IMR-90 (cell line): ENCODE measurements at regions not wholly inside any gene's neighbourhood (a gene's known extent, or its start where the extent isn't known, plus 50 kb on each side); places are given as distances from the start of the nearest gene placed in this dataset.

Source experiments
- ATAC-seq: fragments of 200-7000 bp; cut with Tn5 transposase; 2 replicates; pipeline ENCODE4 v1.9.1; 2020; ENCODE audit warnings: low read depth, mild to moderate bottlenecking, moderate library complexity
- BruUV-seq: library from RNA; stranded (reverse); fragments of 400-500 nt; replicated peaks from 2 replicates; lab custom pipeline; 2021; lab: Mats Ljungman, UMichigan
- CTCF ChIA-PET: fragments of 300-600 bp; formaldehyde crosslinking; extraction: SDS; loops from one replicate; lab custom pipeline; 2021; ENCODE audit warnings: antibody characterized with exemption; lab: Yijun Ruan, JAX
- POLR2A ChIA-PET: fragments of 300-600 bp; sonication (Branson Sonifier 250); formaldehyde crosslinking; loops from one replicate; lab custom pipeline; 2022; ENCODE audit warnings: antibody characterized with exemption; ENCODE audit not compliant: unreplicated experiment; lab: Charles Lee
- DNase-seq: peaks from one replicate; pipeline ENCODE4 v3.0.0; 2013
- H2AFZ ChIP-seq: replicated peaks from 2 replicates; pipeline ENCODE3; 2013; ENCODE audit warnings: low read length, mild to moderate bottlenecking; ENCODE audit not compliant: poor library complexity
- H2AK5ac ChIP-seq: 2 replicates; pipeline ENCODE4 v1.6.1; 2013; ENCODE audit warnings: low read depth, low read length, inconsistent platforms
- H2AK9ac ChIP-seq: replicated peaks from 2 replicates; pipeline ENCODE3; 2013; ENCODE audit warnings: mild to moderate bottlenecking, low read depth, low read length, moderate library complexity; ENCODE audit not compliant: poor library complexity
- H2BK120ac ChIP-seq: 2 replicates; pipeline ENCODE4 v1.6.1; 2013; ENCODE audit warnings: low read depth, low read length, inconsistent platforms
- H2BK15ac ChIP-seq: 3 replicates; pipeline ENCODE4 v1.6.1; 2013; ENCODE audit warnings: low read depth, low read length, inconsistent platforms
- H2BK20ac ChIP-seq: 2 replicates; pipeline ENCODE4 v1.6.1; 2013; ENCODE audit warnings: low read depth, mild to moderate bottlenecking, inconsistent platforms, low read length, moderate library complexity
- H2BK5ac ChIP-seq: 2 replicates; pipeline ENCODE4 v1.6.1; 2013; ENCODE audit warnings: mild to moderate bottlenecking, low read depth, low read length, inconsistent platforms; ENCODE audit not compliant: poor library complexity, severe bottlenecking
- H3K14ac ChIP-seq: replicated peaks from 2 replicates; pipeline ENCODE4 v1.6.1; 2013; ENCODE audit warnings: low read depth, low read length, inconsistent platforms
- H3K18ac ChIP-seq: 2 replicates; pipeline ENCODE4 v1.6.1; 2013; ENCODE audit warnings: low read depth, low read length, control low read depth
- H3K23ac ChIP-seq: 2 replicates; pipeline ENCODE4 v1.6.1; 2013; ENCODE audit warnings: low read depth, low read length, inconsistent platforms
- H3K27ac ChIP-seq: 2 replicates; pipeline ENCODE4 v1.5.1; 2013; ENCODE audit warnings: mild to moderate bottlenecking, control low read depth, low read length; ENCODE audit not compliant: insufficient read depth
- H3K27me3 ChIP-seq: 2 replicates; pipeline ENCODE4 v1.6.1; 2013; ENCODE audit warnings: low read length; ENCODE audit not compliant: control insufficient read depth, insufficient read depth
- H3K36me3 ChIP-seq: 2 replicates; pipeline ENCODE4 v1.6.1; 2013; ENCODE audit warnings: low read length, mixed read lengths; ENCODE audit not compliant: control insufficient read depth, insufficient read depth
- H3K4ac ChIP-seq: 2 replicates; pipeline ENCODE4 v1.6.1; 2013; ENCODE audit warnings: low read depth, low read length, inconsistent platforms
- H3K4me1 ChIP-seq: 2 replicates; pipeline ENCODE4 v1.6.1; 2013; ENCODE audit warnings: low read length, mixed read lengths; ENCODE audit not compliant: control insufficient read depth, insufficient read depth
- H3K4me2 ChIP-seq: 2 replicates; pipeline ENCODE4 v1.6.1; 2013; ENCODE audit warnings: low read depth, mild to moderate bottlenecking, control low read depth, low read length, moderate library complexity
- H3K4me3 ChIP-seq: 2 replicates; pipeline ENCODE4 v1.5.1; 2013; ENCODE audit warnings: low read depth, mild to moderate bottlenecking, control low read depth, low read length, moderate library complexity; ENCODE audit not compliant: insufficient read depth
- H3K56ac ChIP-seq: 2 replicates; pipeline ENCODE4 v1.6.1; 2013; ENCODE audit warnings: low read length, inconsistent platforms; ENCODE audit not compliant: insufficient read depth; ENCODE audit errors: extremely low read depth
- H3K79me1 ChIP-seq, 2 experiments: 2 replicates each; pipeline ENCODE4 v1.6.1; 2013; ENCODE audit warnings: low read length in 2 of 2, inconsistent platforms in 1 of 2, low read depth in 1 of 2
- H3K9ac ChIP-seq: 2 replicates; pipeline ENCODE4 v1.6.1; 2013; ENCODE audit warnings: low read depth, low read length, control low read depth
- H3K9me1 ChIP-seq: 2 replicates; pipeline ENCODE4 v1.6.1; 2013; ENCODE audit warnings: low read length, inconsistent platforms; ENCODE audit not compliant: insufficient read depth
- H3K9me3 ChIP-seq: 2 replicates; pipeline ENCODE4 v1.6.1; 2013; ENCODE audit warnings: low read length; ENCODE audit not compliant: control insufficient read depth, insufficient read depth
- H4K20me1 ChIP-seq: 2 replicates; pipeline ENCODE4 v1.6.1; 2013; ENCODE audit warnings: low read length, inconsistent platforms; ENCODE audit not compliant: insufficient read depth
- H4K5ac ChIP-seq: 2 replicates; pipeline ENCODE4 v1.6.1; 2013; ENCODE audit warnings: mild to moderate bottlenecking, low read depth, low read length, control low read depth
- H4K8ac ChIP-seq, 2 experiments: 2 replicates each; pipeline ENCODE4 v1.6.1; 2013; ENCODE audit warnings: low read depth in 2 of 2, low read length in 2 of 2, control low read depth in 1 of 2, inconsistent platforms in 1 of 2
- H4K91ac ChIP-seq: 2 replicates; pipeline ENCODE4 v1.6.1; 2013; ENCODE audit warnings: low read depth, low read length, inconsistent platforms; ENCODE audit not compliant: insufficient read depth
- BHLHE40 ChIP-seq: fragments of 150-350 bp; IDR thresholded peaks from 2 replicates; pipeline ENCODE4 v1.6.1; 2016; ENCODE audit warnings: mild to moderate bottlenecking, low read depth, low read length
- CEBPB ChIP-seq: IDR thresholded peaks from 2 replicates; pipeline ENCODE4 v1.6.1; 2012; ENCODE audit warnings: low read depth, low read length, improper control_type of control experiment
- CHD1 ChIP-seq: IDR thresholded peaks from 2 replicates; pipeline ENCODE4 v1.6.1; 2012; ENCODE audit warnings: low read depth, low read length, improper control_type of control experiment
- FOS ChIP-seq: fragments of 150-350 bp; IDR thresholded peaks from 2 replicates; pipeline ENCODE4 v1.6.1; 2016; ENCODE audit warnings: low read depth, low read length
- MAFK ChIP-seq: IDR thresholded peaks from 2 replicates; pipeline ENCODE4 v1.6.1; 2012; ENCODE audit warnings: low read depth, low read length, improper control_type of control experiment
- MAZ ChIP-seq: IDR thresholded peaks from 2 replicates; pipeline ENCODE4 v1.6.1; 2012; ENCODE audit warnings: low read depth, mild to moderate bottlenecking, low read length, improper control_type of control experiment, moderate library complexity, borderline replicate concordance
- MXI1 ChIP-seq: IDR thresholded peaks from 2 replicates; pipeline ENCODE4 v1.6.1; 2012; ENCODE audit warnings: low read depth, mild to moderate bottlenecking, low read length, moderate library complexity, borderline replicate concordance
- NFE2L2 ChIP-seq: fragments of 150-350 bp; IDR thresholded peaks from 2 replicates; pipeline ENCODE4 v1.6.1; 2016; ENCODE audit warnings: low read depth, mild to moderate bottlenecking, low read length
- POLR2A ChIP-seq: IDR thresholded peaks from 2 replicates; pipeline ENCODE4 v1.6.1; 2012; ENCODE audit warnings: mild to moderate bottlenecking, low read depth, low read length
- RAD21 ChIP-seq: IDR thresholded peaks from 2 replicates; pipeline ENCODE4 v1.6.1; 2012; ENCODE audit warnings: low read length, improper control_type of control experiment
- RCOR1 ChIP-seq: IDR thresholded peaks from 2 replicates; pipeline ENCODE4 v1.6.1; 2012; ENCODE audit warnings: mild to moderate bottlenecking, low read length, improper control_type of control experiment; ENCODE audit not compliant: insufficient replicate concordance
- RFX5 ChIP-seq: IDR thresholded peaks from 2 replicates; pipeline ENCODE4 v1.8.0; 2012; ENCODE audit warnings: low read depth, mild to moderate bottlenecking, low read length, moderate library complexity
- SMC3 ChIP-seq: fragments of 150-350 bp; IDR thresholded peaks from 2 replicates; pipeline ENCODE4 v1.6.1; 2016; ENCODE audit warnings: low read depth, mild to moderate bottlenecking, antibody characterized with exemption, low read length, moderate library complexity
- WGBS, 2 experiments: methylation state at CpG; one replicate each; pipeline versions ENCODE4 v1.1.5 to v1.1.7; 2013; ENCODE audit warnings: missing lambda C conversion rate in 2 of 2; ENCODE audit not compliant: insufficient read length in 1 of 2; ENCODE audit errors: extremely low coverage in 2 of 2; 5-methylcytosine and 5-hydroxymethylcytosine counted together
- dilution Hi-C: fragments of 300-500 bp; cut with HindIII; formaldehyde crosslinking; loops from one replicate; pipeline ENCODE4 v1.14.3; 2018; ENCODE audit warnings: low sequenced_read_pairs; ENCODE audit not compliant: unreplicated experiment
- in situ Hi-C: fragments of 300-500 bp; cut with MboI; formaldehyde crosslinking; loops from 3 replicates; pipeline ENCODE4 v1.14.3; 2019; ENCODE audit warnings: low sequenced_read_pairs, inconsistent platforms, mixed read lengths
- intact Hi-C: fragments of 100-400 bp; cut with micrococcal nuclease; formaldehyde crosslinking; loops from 2 replicates; pipeline ENCODE4 v1.10.0; 2022
- TF ChIP-seq, protein P1 (sequence below): conservative IDR thresholded peaks from 2 replicates; pipeline ENCODE4 v1.5.1; 2012; ENCODE audit warnings: mild to moderate bottlenecking, low read depth, low read length, improper control_type of control experiment
- TF ChIP-seq, protein P2 (sequence below): fragments of 150-350 bp; IDR thresholded peaks from 2 replicates; pipeline ENCODE4 v1.6.1; 2016; ENCODE audit warnings: low read depth, mild to moderate bottlenecking, low read length, moderate library complexity, borderline replicate concordance
- TF ChIP-seq, protein P3 (sequence below): fragments of 150-350 bp; IDR thresholded peaks from 2 replicates; pipeline ENCODE4 v1.6.1; 2017; ENCODE audit warnings: mild to moderate bottlenecking, antibody characterized with exemption, low read length, low read depth

DNA sequence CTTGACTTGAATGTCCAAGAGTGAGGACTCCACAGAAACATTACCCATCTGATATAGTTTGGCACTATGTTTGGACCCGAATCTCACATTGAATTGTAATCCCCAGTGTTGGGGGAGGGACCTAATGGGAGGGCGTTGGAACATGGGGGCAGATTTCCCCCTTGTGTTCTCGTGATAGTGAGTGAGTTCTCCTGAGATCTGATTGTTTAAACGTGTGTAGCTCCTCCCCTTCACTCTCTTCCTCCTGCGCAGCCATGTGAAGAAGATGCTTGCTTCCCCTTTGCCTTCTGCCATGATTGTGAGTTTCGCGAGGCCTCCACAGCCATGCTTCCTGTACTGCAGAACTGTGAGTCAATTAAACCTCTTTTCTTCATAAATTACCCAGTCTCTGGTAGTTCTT lies 273.9 kb upstream of the TBC1D5 start:
- no peak overlapping the region for H3K18ac ChIP-seq
- no peaks in the 10 kb centered on the region for H3K79me1 ChIP-seq
- POLR2A ChIA-PET, result no interaction called here
- no TSS peak for BruUV-seq
- no peak overlapping the region for H3K23ac ChIP-seq
- no CpG with 5 or more reads among the region's 7 CpGs for WGBS, 2 experiments
- CTCF ChIA-PET, result no interaction called here
- ATAC-seq (no peak), DNase-seq (no peak)
- no peak overlapping the region for H3K4ac ChIP-seq
- no peak overlapping the region for H2BK120ac ChIP-seq
- no peak overlapping the region for H3K27ac ChIP-seq
- no peak overlapping the region for H3K4me3 ChIP-seq
- no peak overlapping the region for H2BK5ac ChIP-seq
- H3K56ac ChIP-seq, result no peak overlapping the region
- H3K9me3 ChIP-seq, result no peaks in the 10 kb centered on the region
- no peak overlapping the region for H3K9ac ChIP-seq
- no peaks in the 10 kb centered on the region for H4K20me1 ChIP-seq
- no peak overlapping the region for H4K5ac ChIP-seq
- H2AK9ac ChIP-seq, result no peak overlapping the region
- H2AFZ ChIP-seq, result no peak overlapping the region
- no peaks in the 10 kb centered on the region for H3K27me3 ChIP-seq
- H3K14ac ChIP-seq, result no peak overlapping the region
- no peak overlapping the region for H2BK20ac ChIP-seq
- in situ Hi-C loops, result no loop called here
- no peak overlapping the region for H4K91ac ChIP-seq
- H3K4me1 ChIP-seq, result no peaks in the 10 kb centered on the region
- no peaks in the 10 kb centered on the region for H3K36me3 ChIP-seq
- no peak overlapping the region for H4K8ac ChIP-seq
- TF ChIP-seq FOS (no peak), POLR2A (no peak), RAD21 (no peak), CHD1 (no peak), MAFK (no peak), SMC3 (no peak), NFE2L2 (no peak), RFX5 (no peak), MXI1 (no peak), RCOR1 (no peak), BHLHE40 (no peak), MAZ (no peak), CEBPB (no peak)
- TF ChIP-seq, protein P1, sequence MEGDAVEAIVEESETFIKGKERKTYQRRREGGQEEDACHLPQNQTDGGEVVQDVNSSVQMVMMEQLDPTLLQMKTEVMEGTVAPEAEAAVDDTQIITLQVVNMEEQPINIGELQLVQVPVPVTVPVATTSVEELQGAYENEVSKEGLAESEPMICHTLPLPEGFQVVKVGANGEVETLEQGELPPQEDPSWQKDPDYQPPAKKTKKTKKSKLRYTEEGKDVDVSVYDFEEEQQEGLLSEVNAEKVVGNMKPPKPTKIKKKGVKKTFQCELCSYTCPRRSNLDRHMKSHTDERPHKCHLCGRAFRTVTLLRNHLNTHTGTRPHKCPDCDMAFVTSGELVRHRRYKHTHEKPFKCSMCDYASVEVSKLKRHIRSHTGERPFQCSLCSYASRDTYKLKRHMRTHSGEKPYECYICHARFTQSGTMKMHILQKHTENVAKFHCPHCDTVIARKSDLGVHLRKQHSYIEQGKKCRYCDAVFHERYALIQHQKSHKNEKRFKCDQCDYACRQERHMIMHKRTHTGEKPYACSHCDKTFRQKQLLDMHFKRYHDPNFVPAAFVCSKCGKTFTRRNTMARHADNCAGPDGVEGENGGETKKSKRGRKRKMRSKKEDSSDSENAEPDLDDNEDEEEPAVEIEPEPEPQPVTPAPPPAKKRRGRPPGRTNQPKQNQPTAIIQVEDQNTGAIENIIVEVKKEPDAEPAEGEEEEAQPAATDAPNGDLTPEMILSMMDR, result no peak
- TF ChIP-seq, protein P2, sequence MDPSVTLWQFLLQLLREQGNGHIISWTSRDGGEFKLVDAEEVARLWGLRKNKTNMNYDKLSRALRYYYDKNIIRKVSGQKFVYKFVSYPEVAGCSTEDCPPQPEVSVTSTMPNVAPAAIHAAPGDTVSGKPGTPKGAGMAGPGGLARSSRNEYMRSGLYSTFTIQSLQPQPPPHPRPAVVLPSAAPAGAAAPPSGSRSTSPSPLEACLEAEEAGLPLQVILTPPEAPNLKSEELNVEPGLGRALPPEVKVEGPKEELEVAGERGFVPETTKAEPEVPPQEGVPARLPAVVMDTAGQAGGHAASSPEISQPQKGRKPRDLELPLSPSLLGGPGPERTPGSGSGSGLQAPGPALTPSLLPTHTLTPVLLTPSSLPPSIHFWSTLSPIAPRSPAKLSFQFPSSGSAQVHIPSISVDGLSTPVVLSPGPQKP, result no peak
- TF ChIP-seq, protein P3, sequence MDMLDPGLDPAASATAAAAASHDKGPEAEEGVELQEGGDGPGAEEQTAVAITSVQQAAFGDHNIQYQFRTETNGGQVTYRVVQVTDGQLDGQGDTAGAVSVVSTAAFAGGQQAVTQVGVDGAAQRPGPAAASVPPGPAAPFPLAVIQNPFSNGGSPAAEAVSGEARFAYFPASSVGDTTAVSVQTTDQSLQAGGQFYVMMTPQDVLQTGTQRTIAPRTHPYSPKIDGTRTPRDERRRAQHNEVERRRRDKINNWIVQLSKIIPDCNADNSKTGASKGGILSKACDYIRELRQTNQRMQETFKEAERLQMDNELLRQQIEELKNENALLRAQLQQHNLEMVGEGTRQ, result no peak
- intact Hi-C loops, result no loop called here
- no peak overlapping the region for H3K4me2 ChIP-seq
- dilution Hi-C loops, result no loop called here
- H2BK15ac ChIP-seq, result no peak overlapping the region
- H3K9me1 ChIP-seq, result no peaks in the 10 kb centered on the region
- no peak overlapping the region for H2AK5ac ChIP-seq
